Spleen (tissue), 11 donors: ENCODE measurements at regions not wholly inside any gene's neighbourhood (a gene's known extent, or its start where the extent isn't known, plus 50 kb on each side); places are given as distances from the start of the nearest gene placed in this dataset.

ENCODE experiments used
- DNase-seq: peaks from one replicate; pipeline ENCODE4 v3.0.0-alpha.2; 2020
- H3K27ac ChIP-seq, 8 donors: fragments of 200-600 bp; sonication (generic) in 7 of 8; 1 replicate in 4 of 8; 2 replicates in 4 of 8; pipeline versions ENCODE4 v1.5.0 to v1.8.0; 2016 to 2021; ENCODE audit warnings: inconsistent platforms in 4 of 8, mild to moderate bottlenecking in 4 of 8, moderate library complexity in 1 of 8
- H3K27me3 ChIP-seq, 7 donors: fragments of 200-600 bp; sonication (generic) in 6 of 7; replicated peaks in 1 of 7; 1 replicate in 4 of 7; 2 replicates in 3 of 7; pipeline versions ENCODE4 v1.5.0 to v1.8.0; 2016 to 2021; ENCODE audit warnings: inconsistent platforms in 3 of 7, mild to moderate bottlenecking in 1 of 7
- H3K36me3 ChIP-seq, 6 donors: fragments of 200-600 bp; sonication (generic) in 5 of 6; 1 replicate in 4 of 6; 2 replicates in 2 of 6; pipeline versions ENCODE4 v1.5.0 to v1.8.0; 2016 to 2021; ENCODE audit warnings: inconsistent platforms in 2 of 6
- H3K4me1 ChIP-seq, 6 donors: fragments of 200-600 bp; sonication (generic) in 5 of 6; 1 replicate in 3 of 6; 2 replicates in 3 of 6; pipeline versions ENCODE4 v1.5.0 to v1.8.0; 2016 to 2021; ENCODE audit warnings: inconsistent platforms in 3 of 6
- H3K4me3 ChIP-seq, 8 donors: fragments of 200-600 bp; sonication (generic) in 7 of 8; 1 replicate in 4 of 8; 2 replicates in 4 of 8; pipeline versions ENCODE4 v1.5.0 to v1.8.0; 2016 to 2021; ENCODE audit warnings: inconsistent platforms in 4 of 8, mild to moderate bottlenecking in 4 of 8, moderate library complexity in 2 of 8
- H3K9me3 ChIP-seq, 8 donors: fragments of 200-600 bp; sonication (generic) in 7 of 8; 1 replicate in 4 of 8; 2 replicates in 4 of 8; pipeline versions ENCODE4 v1.5.0 to v1.8.0; 2016 to 2021; ENCODE audit warnings: inconsistent platforms in 4 of 8
- POLR2A ChIP-seq, 3 donors: fragments of 450-650 bp; IDR thresholded peaks; one replicate each; pipeline ENCODE4 v1.5.1; 2017; ENCODE audit warnings: antibody characterized with exemption in 3 of 3, mild to moderate bottlenecking in 1 of 3
- POLR2AphosphoS5 ChIP-seq, 3 donors: sonication (generic); formaldehyde crosslinking; IDR thresholded peaks; one replicate each; pipeline ENCODE4 v1.5.1; 2017; ENCODE audit warnings: antibody characterized with exemption in 3 of 3
- WGBS, 5 donors: extraction: QIAGEN DNeasy Blood & Tissue Kit in 3 of 5; methylation state at CpG; one replicate each; pipeline versions ENCODE4 v1.1.5 to v1.1.7; 2013 to 2018; 5-methylcytosine and 5-hydroxymethylcytosine counted together
- intact Hi-C: fragments of 100-400 bp; cut with DNase I; formaldehyde crosslinking; loops from one replicate; pipeline ENCODE4 v1.15.0; 2023; ENCODE audit warnings: low total_unique reads
- TF ChIP-seq, protein P1 (sequence below), 11 experiments: fragments of 200-600 bp in 7 of 11; fragments of 450-650 bp in 4 of 11; sonication (generic) in 4 of 11; IDR thresholded peaks in 8 of 11; conservative IDR thresholded peaks in 3 of 11; 1 replicate in 7 of 11; 2 replicates in 4 of 11; pipeline versions ENCODE4 v1.4.0 to v1.8.0; 2016 to 2021; ENCODE audit warnings: antibody characterized with exemption in 11 of 11, inconsistent platforms in 4 of 11, mild to moderate bottlenecking in 1 of 11
- donor health status: healthy with polysubstance abuse.
- donor health status: DM: no; HTN: no; CAD: no; lungs with moderate emphysema.
- donor health status: DM: no; HTN: no; CAD: no.
- donor health status: Bipolar disorder and iron deficiency.
- donor health status: healthy.
- donor health status: DM: no; HTN: no; CAD: no.
- donor health status: DM: yes; HTN: yes; CAD: no.

DNA sequence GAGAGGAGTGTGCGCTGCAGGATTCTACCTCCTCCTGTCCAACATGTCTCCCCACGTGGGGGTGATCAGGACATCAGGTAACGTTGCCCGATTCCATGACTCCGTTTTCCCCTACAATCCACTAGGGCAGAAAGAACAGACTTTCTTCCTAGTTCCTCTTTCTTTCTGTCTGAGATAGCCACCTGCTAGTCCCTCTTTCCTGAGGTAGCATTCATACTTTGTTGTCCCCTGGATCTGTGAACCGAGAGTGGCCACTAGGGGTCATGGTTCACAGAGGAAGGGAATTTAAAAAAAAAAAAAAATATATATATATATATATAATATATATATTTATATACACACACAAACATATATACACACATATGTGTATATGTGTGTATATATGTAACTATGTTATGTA is 210.0 kb upstream of the ZNF521 start:
- TF ChIP-seq POLR2A (IDR thresholded peaks at IDR 0.05) (no peak), POLR2AphosphoS5 (IDR thresholded peaks at IDR 0.05) (no peak)
- TF ChIP-seq, protein P1, sequence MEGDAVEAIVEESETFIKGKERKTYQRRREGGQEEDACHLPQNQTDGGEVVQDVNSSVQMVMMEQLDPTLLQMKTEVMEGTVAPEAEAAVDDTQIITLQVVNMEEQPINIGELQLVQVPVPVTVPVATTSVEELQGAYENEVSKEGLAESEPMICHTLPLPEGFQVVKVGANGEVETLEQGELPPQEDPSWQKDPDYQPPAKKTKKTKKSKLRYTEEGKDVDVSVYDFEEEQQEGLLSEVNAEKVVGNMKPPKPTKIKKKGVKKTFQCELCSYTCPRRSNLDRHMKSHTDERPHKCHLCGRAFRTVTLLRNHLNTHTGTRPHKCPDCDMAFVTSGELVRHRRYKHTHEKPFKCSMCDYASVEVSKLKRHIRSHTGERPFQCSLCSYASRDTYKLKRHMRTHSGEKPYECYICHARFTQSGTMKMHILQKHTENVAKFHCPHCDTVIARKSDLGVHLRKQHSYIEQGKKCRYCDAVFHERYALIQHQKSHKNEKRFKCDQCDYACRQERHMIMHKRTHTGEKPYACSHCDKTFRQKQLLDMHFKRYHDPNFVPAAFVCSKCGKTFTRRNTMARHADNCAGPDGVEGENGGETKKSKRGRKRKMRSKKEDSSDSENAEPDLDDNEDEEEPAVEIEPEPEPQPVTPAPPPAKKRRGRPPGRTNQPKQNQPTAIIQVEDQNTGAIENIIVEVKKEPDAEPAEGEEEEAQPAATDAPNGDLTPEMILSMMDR (IDR thresholded peaks at IDR 0.05 in 8 of 11, conservative IDR thresholded peaks at IDR 0.05 in 3 of 11), result peak in 5 of 11 experiments; percentile 22 to 50 (median 32)
- Histone ChIP-seq H3K27me3 (no peaks in the 10 kb centered on the region), H3K9me3 (no peaks in the 10 kb centered on the region), H3K36me3 (no peaks in the 10 kb centered on the region), H3K4me1 (peaks cover 0 to 4% (median 0%) of the 10 kb centered on the region in 6 donors), H3K4me3 (no peak overlapping the region), H3K27ac (no peak overlapping the region)
- intact Hi-C loops, result no loop called here
- DNase-seq, result no peak
- WGBS, 5 donors, result 26 to 55% (median 53%) methylated on average over 6 of the region's 6 CpGs

DNA sequence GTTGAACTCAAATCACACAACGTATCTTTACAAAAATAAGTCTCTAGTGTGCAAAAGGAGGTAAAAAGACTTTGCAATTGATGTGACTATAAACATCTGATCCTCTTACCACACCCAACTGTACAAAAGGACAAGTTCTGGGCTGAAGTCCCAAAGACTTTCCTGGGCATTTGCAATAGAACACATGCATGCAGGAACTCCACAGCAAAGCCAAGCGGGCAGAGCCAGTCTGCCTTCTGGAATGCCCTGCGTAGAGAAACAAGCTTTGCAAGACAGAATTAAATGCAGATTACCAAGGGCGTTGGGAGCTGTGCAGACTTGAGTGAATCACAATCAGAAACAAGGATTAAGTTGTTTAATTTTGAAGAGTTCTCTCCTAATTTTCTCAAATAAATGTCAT is 208.4 kb upstream of the ZNF521 start:
- H3K4me3 ChIP-seq, result no peak overlapping the region

DNA sequence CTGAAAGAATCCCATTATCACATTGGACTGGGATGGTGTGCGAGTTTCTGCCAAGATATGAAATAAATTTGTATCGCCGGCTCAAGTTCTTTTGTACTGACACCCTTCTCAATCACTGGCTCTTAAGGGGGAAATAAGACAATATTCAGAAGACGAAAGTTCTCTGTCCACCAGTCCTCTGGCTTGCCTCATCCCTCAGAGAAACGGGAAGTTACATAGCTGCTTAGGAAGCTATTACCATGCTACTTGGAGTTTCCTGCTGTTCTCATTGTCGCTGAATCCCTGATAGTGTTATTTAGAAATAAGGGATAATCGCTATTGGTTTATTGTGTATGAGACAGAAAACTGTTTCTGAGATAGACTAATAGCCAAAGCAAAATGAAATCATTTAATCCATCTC is 205.0 kb upstream of the ZNF521 start:
- TF ChIP-seq, protein P1 (IDR thresholded peaks at IDR 0.05 in 8 of 11, conservative IDR thresholded peaks at IDR 0.05 in 3 of 11), result no peak
- TF ChIP-seq POLR2AphosphoS5 (IDR thresholded peaks at IDR 0.05) (no peak), POLR2A (IDR thresholded peaks at IDR 0.05) (no peak)
- Histone ChIP-seq H3K27me3 (no peaks in the 10 kb centered on the region), H3K4me3 (no peak overlapping the region), H3K4me1 (peaks cover 0 to 5% (median 0%) of the 10 kb centered on the region in 6 donors), H3K9me3 (no peaks in the 10 kb centered on the region), H3K27ac (no peak overlapping the region), H3K36me3 (no peaks in the 10 kb centered on the region)
- intact Hi-C loops, result no loop called here
- DNase-seq, result no peak
- 30 to 40% (median 36%) methylated on average over 7 of the region's 7 CpGs for WGBS, 5 donors

More for the DNA sequence above, 208.4 kb upstream of the ZNF521 start:
- WGBS, 5 donors, result 79 to 91% (median 86%) methylated on average over 4 of the region's 4 CpGs
- Histone ChIP-seq H3K4me1 (peaks cover 0 to 5% (median 0%) of the 10 kb centered on the region in 6 donors), H3K27me3 (no peaks in the 10 kb centered on the region), H3K9me3 (no peaks in the 10 kb centered on the region), H3K27ac (no peak overlapping the region), H3K36me3 (no peaks in the 10 kb centered on the region)
- TF ChIP-seq POLR2A (IDR thresholded peaks at IDR 0.05), result no peak
- TF ChIP-seq POLR2AphosphoS5 (IDR thresholded peaks at IDR 0.05), result no peak
- TF ChIP-seq, protein P1 (IDR thresholded peaks at IDR 0.05 in 8 of 11, conservative IDR thresholded peaks at IDR 0.05 in 3 of 11), result no peak
- intact Hi-C loops, result no loop called here
- no peak for DNase-seq

DNA sequence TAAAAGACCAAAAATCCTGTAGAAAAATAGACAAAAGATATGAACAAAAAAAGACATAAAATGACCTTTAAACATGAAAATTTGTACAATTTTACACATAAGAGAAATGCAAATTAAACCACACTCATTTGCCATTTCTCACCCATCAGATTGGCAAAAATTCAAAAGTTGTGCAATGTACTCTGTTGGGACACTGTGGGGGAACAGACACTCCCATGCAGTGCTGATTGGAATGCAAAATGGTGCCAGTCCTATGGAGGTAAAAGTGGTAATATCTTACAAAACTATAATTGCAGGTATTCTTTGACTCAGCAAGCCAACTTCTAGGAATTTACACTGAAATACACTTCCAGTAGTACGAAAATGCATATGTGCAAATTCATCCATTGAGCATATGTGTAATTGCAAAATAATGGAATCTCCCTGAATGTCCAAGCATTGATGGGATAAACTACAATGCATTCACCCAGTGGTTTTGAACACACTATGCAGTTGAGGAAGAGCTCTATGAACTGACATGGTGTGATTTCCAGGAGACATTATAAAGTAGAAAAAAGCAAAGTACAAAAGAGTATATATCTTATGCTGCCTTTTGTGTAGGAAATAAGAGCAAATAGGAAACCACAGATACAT is 201.8 kb upstream of the ZNF521 start:
- intact Hi-C loops, result no loop called here
- 63 to 94% (median 74%) methylated on average over 1 of the region's 1 CpG for WGBS, 5 donors
- peaks cover 0 to 5% (median 0%) of the 10 kb centered on the region in 6 donors for H3K4me1 ChIP-seq

More for the DNA sequence above, 201.8 kb upstream of the ZNF521 start:
- Histone ChIP-seq H3K4me3 (no peak overlapping the region), H3K27ac (no peak overlapping the region), H3K9me3 (no peaks in the 10 kb centered on the region), H3K27me3 (no peaks in the 10 kb centered on the region), H3K36me3 (no peaks in the 10 kb centered on the region)
- TF ChIP-seq POLR2A (IDR thresholded peaks at IDR 0.05) (no peak), POLR2AphosphoS5 (IDR thresholded peaks at IDR 0.05) (no peak)
- TF ChIP-seq, protein P1 (IDR thresholded peaks at IDR 0.05 in 8 of 11, conservative IDR thresholded peaks at IDR 0.05 in 3 of 11), result no peak
- DNase-seq, result no peak
